Omental fat pad (tissue), 3 donors: ENCODE measurements at regions not wholly inside any gene's neighbourhood (a gene's known extent, or its start where the extent isn't known, plus 50 kb on each side); places are given as distances from the start of the nearest gene placed in this dataset.

Source experiments
- ATAC-seq: fragments of 150-250 bp; one replicate; pipeline ENCODE4 v1.9.1; 2016; ENCODE audit warnings: mild to moderate bottlenecking, moderate library complexity; ENCODE audit not compliant: low FRiP score
- DNase-seq: peaks from one replicate; pipeline ENCODE4 v3.0.0-alpha.2; 2019; ENCODE audit warnings: low spot score
- TF ChIP-seq, protein P1 (sequence below), 3 donors: fragments of 450-650 bp; IDR thresholded peaks; one replicate each; pipeline ENCODE4 v1.5.1; 2016 to 2017; ENCODE audit warnings: antibody characterized with exemption in 3 of 3, mild to moderate bottlenecking in 3 of 3, moderate library complexity in 2 of 3

DNA sequence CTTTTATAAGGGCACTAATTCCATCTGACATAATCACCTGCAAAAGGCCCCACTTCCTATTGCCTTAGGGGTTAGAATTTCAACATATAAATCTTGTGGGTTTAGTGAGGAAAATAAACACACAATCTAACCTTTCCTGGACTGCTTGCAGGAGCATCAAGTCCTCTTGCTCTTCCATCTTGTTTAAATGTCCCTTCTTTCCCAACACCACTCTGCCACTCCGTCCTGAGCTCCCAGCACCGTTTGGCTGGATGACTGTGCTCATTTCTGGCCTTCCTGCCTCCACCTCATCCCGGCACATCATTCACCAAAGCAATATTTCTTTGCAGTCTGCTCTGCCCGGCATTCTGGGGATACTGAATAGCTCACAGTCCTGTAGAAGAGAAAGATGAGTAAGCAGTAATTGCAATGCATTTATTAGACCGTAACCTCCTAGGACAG is 247.8 kb downstream of the BCL2 start:
- TF ChIP-seq, protein P1, sequence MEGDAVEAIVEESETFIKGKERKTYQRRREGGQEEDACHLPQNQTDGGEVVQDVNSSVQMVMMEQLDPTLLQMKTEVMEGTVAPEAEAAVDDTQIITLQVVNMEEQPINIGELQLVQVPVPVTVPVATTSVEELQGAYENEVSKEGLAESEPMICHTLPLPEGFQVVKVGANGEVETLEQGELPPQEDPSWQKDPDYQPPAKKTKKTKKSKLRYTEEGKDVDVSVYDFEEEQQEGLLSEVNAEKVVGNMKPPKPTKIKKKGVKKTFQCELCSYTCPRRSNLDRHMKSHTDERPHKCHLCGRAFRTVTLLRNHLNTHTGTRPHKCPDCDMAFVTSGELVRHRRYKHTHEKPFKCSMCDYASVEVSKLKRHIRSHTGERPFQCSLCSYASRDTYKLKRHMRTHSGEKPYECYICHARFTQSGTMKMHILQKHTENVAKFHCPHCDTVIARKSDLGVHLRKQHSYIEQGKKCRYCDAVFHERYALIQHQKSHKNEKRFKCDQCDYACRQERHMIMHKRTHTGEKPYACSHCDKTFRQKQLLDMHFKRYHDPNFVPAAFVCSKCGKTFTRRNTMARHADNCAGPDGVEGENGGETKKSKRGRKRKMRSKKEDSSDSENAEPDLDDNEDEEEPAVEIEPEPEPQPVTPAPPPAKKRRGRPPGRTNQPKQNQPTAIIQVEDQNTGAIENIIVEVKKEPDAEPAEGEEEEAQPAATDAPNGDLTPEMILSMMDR (IDR thresholded peaks at IDR 0.05), result no peak
- DNase-seq (no peak), ATAC-seq (no peak)

GRCh38 chr18:63070767-63071502 is 248.6 kb downstream of the BCL2 start:
- ATAC-seq (no peak), DNase-seq (no peak)
- TF ChIP-seq, protein P1 (IDR thresholded peaks at IDR 0.05), result no peak

DNA sequence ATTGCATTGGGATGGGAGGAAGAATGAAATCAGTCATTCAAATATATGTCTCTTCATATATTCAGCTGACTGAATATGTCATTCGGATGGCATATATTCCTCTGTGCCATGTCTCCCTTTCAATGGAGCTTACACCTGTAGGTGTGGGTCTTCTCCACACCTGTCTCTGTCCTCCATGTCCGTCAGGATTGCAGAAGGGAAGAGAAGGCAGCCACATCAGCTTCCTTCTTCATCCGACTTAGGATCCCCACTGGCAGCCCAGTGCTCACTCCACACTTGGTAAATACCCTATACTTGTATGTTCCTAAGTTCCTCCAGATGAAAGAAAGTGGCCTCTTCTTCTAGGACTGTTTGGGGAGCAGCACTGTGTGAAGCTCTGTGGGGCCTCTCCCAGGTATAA is 250.1 kb downstream of the BCL2 start:
- TF ChIP-seq, protein P1 (IDR thresholded peaks at IDR 0.05), result no peak
- DNase-seq (no peak), ATAC-seq (no peak)

- ATAC-seq (no peak), DNase-seq (no peak)
- TF ChIP-seq, protein P1 (IDR thresholded peaks at IDR 0.05), result no peak
Observed at GRCh38 chr18:63067939-63068338, 251.6 kb downstream of the BCL2 start.

DNA sequence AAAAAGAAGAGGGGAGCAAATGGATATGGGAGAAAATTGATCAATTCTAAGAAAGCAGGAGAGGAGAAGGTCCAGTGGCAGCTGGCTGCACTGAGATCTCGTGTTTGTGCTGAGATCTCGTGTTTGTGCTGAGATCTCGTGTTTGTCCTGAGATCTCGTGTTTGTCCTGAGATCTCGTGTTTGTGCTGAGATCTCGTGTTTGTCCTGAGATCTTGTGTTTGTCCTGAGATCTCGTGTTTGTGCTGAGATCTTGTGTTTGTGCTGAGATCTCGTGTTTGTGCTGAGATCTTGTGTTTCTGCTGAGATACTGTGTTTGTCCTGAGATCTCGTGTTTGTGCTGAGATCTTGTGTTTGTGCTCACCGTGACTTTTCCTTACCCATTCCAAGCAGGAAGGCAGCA is 254.4 kb downstream of the BCL2 start:
- TF ChIP-seq, protein P1 (IDR thresholded peaks at IDR 0.05), result no peak
- ATAC-seq (no peak), DNase-seq (no peak)

- DNase-seq (no peak), ATAC-seq (no peak)
- TF ChIP-seq, protein P1 (IDR thresholded peaks at IDR 0.05), result no peak
Observed at GRCh38 chr18:63063171-63063570, 256.4 kb downstream of the BCL2 start.

- no peak for ATAC-seq
- no peak for DNase-seq
- TF ChIP-seq, protein P1 (IDR thresholded peaks at IDR 0.05), result no peak
Observed at GRCh38 chr18:63062246-63062645, 257.3 kb downstream of the BCL2 start.
